Islet precursor cell (in vitro differentiated cells): ENCODE measurements at regions not wholly inside any gene's neighbourhood (a gene's known extent, or its start where the extent isn't known, plus 50 kb on each side); places are given as distances from the start of the nearest gene placed in this dataset.

Experiments
- DNase-seq: peaks from one replicate; pipeline ENCODE4 v3.0.0-alpha.2; 2018

DNA sequence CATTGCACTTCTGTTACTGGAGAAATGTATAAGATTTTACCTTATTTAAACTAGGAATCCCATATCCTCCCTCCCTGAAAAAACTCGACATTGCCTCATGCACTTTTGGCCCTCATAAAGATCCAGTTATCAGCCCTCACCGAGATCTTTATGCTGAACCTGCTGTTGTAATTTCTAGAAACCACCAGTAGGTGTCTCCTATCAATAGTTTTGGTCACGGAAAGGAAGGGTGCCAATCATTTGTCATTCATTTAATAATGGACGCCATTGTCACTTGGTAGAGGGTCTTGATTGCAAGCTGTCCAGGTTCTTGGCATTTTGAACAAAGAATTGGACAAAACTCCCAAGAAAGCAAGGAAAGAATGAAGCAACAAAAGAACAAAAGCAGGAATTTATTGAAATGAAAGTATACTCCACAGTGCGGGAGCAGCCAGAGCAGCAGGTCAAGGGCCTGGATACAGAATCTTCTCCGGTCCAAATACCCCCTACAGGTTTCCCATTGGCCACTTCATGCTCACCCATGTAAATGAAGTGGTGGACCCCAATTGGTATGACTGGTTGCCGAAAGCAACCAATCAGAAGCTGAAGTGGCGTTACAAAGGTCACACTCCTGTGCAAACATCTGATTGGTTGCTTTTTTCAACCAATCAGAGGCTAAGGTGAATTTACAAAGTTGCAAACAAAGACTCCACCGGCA is 524.3 kb downstream of the PSAT1 start:
- DNase-seq, result no peak

DNA sequence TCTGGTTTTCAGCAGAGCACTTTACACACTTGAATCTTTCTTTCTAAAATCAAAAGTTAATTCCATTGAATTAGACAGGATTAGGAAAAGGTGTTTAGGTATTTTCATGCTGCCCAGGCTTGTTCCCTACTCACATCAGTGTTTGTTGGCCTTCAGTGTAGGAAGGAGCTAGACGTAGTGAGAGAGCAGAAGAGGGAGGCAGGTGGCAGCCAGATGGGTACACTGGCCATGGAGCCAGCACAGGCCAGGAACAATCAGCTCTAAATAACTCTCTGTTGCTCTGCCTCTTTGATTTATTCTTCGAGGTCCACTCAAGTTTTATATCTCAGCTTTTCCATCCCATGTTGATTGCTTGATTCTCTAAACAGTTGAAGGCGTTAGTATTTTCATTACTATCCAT is 529.6 kb downstream of the PSAT1 start:
- no peak for DNase-seq

- no peak for DNase-seq
These were observed 531.6 kb downstream of the PSAT1 start for GRCh38 chr9:78828521-78828920.

- DNase-seq, result no peak
These were observed 533.4 kb downstream of the PSAT1 start for GRCh38 chr9:78830301-78830700.

- no peak for DNase-seq
These were observed 534.8 kb downstream of the PSAT1 start for GRCh38 chr9:78831726-78832125.

DNA sequence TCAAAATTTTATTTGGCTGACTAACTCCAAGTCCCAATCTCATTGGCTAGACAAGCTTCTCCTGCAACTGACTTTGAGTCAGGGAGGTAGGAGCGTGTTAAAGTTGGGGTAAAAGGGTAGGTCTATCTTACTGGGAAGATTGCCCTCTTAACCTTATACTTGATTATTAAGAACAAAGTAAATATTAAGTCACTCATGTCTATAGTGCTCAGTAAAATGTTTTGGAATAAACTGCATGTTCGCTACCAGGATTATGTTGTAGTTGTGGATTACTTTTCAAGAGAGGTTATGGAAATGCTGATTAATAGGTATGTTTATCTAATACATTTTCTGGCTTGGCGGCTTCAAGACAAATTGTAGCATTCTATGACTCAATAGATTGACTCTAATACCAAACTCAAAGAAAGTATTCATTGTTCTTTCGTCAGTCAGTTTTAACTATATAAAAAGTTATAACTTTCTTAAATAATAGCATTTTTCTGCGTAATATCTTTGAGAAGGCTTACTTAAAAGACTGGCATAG is 539.1 kb downstream of the PSAT1 start:
- no peak for DNase-seq

DNA sequence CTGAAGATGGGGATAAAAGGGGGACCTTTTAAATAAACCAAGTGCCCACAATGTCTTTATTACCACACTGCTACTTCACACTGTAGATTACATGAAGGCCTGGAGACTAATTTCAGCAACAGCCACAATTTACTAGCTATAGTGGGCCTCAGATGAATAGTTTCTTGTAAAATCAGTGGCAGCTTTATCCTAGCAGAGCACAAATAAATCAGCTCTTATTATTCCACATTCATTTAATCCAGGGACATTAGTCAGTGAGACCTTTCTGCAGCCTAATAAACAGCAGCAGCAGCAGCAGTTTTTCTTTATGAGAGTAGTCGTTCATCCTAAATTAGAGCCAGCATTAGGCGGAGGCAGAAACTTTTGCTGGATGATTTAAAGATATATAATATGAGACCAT is 542.3 kb downstream of the PSAT1 start:
- no peak for DNase-seq

GRCh38 chr9:78848061-78848460 is 551.1 kb downstream of the PSAT1 start:
- DNase-seq, result no peak

- no peak for DNase-seq
These were observed 559.2 kb downstream of the PSAT1 start for GRCh38 chr9:78856144-78856543.

- DNase-seq, result no peak
These were observed 559.9 kb downstream of the PSAT1 start for GRCh38 chr9:78856781-78857180.

DNA sequence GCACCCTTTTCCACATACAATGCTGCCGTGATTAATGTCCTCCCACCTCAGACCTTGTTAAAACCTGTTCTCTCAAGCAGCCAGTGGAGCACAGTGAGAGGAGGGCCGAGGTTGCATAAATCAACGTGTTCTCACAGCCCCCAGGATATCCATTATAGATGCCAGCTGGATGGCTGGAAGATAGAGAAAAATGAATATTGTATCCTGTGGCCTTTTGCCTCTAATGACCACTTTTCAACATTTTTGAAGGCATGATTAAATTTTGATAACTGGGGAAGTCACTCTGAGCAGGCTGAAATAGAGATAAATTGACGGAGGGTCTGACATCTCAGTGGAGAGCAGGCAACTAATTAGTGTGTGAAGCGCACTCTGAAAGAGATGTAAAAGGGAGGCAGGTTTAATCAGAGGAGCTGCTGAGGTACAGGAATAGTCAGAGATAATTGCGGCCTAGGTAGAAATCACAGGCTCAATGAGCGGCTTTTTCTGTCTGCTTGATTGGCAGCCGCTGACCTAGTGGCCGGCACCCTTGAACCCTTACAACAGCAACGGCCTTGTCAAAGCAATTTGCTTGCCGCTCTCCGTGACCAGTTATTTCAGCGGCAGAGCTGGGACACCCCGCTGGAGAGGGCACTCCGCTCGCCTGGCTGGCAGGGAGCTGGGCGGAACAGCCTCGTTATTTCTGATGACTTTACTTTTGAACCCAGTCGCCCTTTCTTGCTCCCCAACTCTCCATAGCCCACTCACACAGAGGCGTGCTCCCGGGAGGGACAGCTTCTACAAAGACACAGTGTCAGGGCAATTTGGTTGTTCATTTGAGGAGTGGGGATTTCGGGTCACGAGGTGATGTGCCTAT is 560.7 kb downstream of the PSAT1 start:
- no peak for DNase-seq

DNA sequence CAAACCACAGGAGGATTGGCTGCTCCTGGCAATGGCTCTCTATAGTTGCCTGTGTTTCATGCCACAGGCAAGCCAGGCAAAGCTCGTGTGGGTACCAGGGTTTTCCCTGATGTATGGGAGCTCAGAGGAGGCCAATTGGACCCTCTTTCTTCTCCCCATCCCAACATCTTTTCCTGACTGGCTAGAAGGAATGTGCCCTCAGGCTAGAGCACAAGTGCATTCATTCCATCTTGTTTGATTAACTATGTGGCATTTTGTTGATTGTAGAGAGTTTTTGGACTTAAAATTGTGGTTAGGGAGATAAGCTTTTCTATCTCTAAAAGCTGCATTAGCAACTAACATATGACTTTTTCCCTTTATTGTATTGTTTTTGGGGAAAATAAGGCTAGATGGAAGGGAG is 561.3 kb downstream of the PSAT1 start:
- DNase-seq, result no peak

GRCh38 chr9:78860801-78861475 is 564.0 kb downstream of the PSAT1 start:
- DNase-seq, result no peak

DNA sequence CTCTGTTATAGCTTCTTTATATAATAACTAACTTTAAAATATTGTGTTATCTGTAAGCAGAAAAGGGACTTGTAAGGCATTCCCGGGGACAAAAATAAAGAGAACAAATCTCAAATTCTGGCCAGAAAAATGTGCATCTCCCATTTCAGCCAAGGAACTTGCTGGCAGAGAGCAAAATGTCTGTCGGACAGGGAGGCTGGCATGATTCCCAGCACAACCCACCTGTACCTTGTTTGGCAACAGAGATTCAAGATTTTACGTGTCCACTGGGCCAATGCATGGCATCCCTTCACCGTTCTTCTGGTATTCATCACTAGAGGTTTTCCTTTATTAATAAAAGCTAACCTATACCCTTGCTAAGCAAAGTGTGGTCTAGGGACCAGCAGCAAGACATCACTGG is 566.6 kb downstream of the PSAT1 start:
- DNase-seq, result no peak

GRCh38 chr9:78865737-78866136 is 568.8 kb downstream of the PSAT1 start:
- DNase-seq, result no peak

- no peak for DNase-seq
These were observed 569.5 kb downstream of the PSAT1 start for GRCh38 chr9:78866207-78867132.

DNA sequence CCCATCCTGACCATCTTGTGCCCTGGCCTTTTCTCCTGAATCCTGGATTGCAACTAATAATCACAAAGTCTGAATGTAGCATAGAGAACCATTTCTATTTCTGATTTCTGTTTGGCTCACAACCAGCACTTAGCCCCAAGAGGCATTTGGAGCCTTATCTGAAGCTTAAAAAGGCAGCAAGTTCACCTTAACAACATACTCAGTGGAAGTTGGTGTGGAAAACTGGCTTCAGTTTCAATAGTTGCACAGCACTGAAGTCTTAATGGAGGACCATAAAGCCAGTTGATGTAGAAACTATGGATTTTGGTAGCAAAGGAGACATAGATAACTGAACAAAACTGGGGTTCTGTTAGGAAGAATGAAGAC is 574.1 kb downstream of the PSAT1 start:
- no peak for DNase-seq

- no peak for DNase-seq
These were observed 574.8 kb downstream of the PSAT1 start for GRCh38 chr9:78871452-78872331.

- DNase-seq, result no peak
These were observed 577.1 kb downstream of the PSAT1 start for GRCh38 chr9:78874061-78874460.

GRCh38 chr9:78879324-78880100 is 582.6 kb downstream of the PSAT1 start:
- no peak for DNase-seq

- no peak for DNase-seq
These were observed 584.4 kb downstream of the PSAT1 start for GRCh38 chr9:78881295-78881694.
